ENCODE measurements at regions not wholly inside any gene's neighbourhood (a gene's known extent, or its start where the extent isn't known, plus 50 kb on each side); places are given as distances from the start of the nearest gene placed in this dataset.

DNA sequence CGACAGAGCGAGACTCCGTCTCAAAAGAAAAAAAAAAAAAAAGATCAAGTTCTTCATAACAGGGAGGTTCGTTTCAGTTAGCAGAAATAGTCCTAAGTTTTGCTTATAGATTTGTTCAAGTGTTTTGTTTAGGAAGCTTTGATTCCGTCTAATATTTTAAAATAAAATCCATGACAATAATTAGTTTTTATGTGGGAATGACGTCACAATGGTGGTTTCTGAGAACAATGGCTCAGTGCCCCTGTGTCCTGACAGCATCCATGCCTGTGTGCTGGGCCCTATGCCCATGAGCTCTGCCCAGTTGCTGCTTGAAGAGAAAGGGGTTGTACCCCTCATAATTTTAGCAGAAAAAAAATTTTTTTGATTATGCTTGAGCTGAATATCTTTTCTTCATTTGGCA lies 134.0 kb downstream of the SST start:
- no peak for TF ChIP-seq SIN3A (conservative IDR thresholded peaks at IDR 0.05 in 1 of 2, IDR thresholded peaks at IDR 0.05 in 1 of 2; ENCODE audit: low read depth in 1 of 2, low read length in 2 of 2)
- TF ChIP-seq SUZ12 (IDR thresholded peaks at IDR 0.05; ENCODE audit: low read length), result no peak
- no peak for TF ChIP-seq POLR2A (IDR thresholded peaks at IDR 0.05; ENCODE audit: control extremely low read depth in 1 of 2, low read depth in 2 of 2, low read length in 2 of 2)
- TF ChIP-seq, protein P1, sequence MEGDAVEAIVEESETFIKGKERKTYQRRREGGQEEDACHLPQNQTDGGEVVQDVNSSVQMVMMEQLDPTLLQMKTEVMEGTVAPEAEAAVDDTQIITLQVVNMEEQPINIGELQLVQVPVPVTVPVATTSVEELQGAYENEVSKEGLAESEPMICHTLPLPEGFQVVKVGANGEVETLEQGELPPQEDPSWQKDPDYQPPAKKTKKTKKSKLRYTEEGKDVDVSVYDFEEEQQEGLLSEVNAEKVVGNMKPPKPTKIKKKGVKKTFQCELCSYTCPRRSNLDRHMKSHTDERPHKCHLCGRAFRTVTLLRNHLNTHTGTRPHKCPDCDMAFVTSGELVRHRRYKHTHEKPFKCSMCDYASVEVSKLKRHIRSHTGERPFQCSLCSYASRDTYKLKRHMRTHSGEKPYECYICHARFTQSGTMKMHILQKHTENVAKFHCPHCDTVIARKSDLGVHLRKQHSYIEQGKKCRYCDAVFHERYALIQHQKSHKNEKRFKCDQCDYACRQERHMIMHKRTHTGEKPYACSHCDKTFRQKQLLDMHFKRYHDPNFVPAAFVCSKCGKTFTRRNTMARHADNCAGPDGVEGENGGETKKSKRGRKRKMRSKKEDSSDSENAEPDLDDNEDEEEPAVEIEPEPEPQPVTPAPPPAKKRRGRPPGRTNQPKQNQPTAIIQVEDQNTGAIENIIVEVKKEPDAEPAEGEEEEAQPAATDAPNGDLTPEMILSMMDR (IDR thresholded peaks at IDR 0.05; ENCODE audit: control extremely low read depth in 1 of 3, insufficient read depth in 1 of 3, low read depth in 1 of 3, low read length in 3 of 3), result no peak
- TF ChIP-seq GABPA (IDR thresholded peaks at IDR 0.05; ENCODE audit: borderline replicate concordance, insufficient read depth, low read length), result no peak

Data from H1 (cell line).